ENCODE measurements at regions not wholly inside any gene's neighbourhood (a gene's known extent, or its start where the extent isn't known, plus 50 kb on each side); places are given as distances from the start of the nearest gene placed in this dataset.

DNA sequence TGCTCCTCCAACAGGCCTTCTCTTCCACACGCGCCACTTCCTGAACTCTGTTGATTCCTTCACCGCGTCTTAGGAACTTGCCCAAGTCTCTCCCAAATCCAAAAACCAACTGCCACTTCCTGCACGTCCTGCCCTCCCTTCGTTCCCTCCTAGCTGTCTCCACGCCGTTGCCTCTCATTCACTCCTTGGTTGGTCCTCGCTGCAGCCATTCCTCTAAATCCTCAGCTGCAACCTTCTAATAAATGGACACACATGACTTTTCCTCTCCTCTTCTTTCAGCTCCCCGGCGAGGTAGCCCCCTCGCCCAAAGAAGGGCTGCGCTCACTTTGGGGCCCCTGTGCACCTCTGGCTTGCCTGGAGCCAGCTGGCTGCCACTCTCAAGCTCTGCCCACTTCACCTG is 110.2 kb downstream of the XRCC2 start:
- Histone ChIP-seq H3K27me3 (ENCODE audit: insufficient read depth, low read length) (no peaks in the 10 kb centered on the region), H3K4me2 (ENCODE audit: low read length) (no peak overlapping the region), H3K9me3 (ENCODE audit: insufficient read depth, low read depth, low read length) (no peaks in the 10 kb centered on the region), H2AFZ (ENCODE audit: low read depth, low read length) (no peak overlapping the region), H4K20me1 (ENCODE audit: insufficient read depth, low read length) (no peaks in the 10 kb centered on the region), H3K36me3 (ENCODE audit: insufficient read depth, low read length) (no peaks in the 10 kb centered on the region), H3K4me3 (ENCODE audit: insufficient read depth, low read depth, low read length) (no peak overlapping the region), H3K4me1 (ENCODE audit: insufficient read depth, low read length) (no peaks in the 10 kb centered on the region), H3K27ac (ENCODE audit: low read depth, low read length) (no peak overlapping the region), H3K79me2 (ENCODE audit: insufficient read depth, low read length) (no peaks in the 10 kb centered on the region), H3K9ac (ENCODE audit: low read length) (no peak overlapping the region)
- Mint-ChIP-seq H3K36me3 (ENCODE audit: low read depth, unreplicated experiment) (no peaks in the 10 kb centered on the region), H3K4me1 (ENCODE audit: low read depth, unreplicated experiment) (no peaks in the 10 kb centered on the region), H3K27ac (ENCODE audit: unreplicated experiment) (no peak overlapping the region), H3K27me3 (ENCODE audit: low read depth, unreplicated experiment) (peaks cover 11% of the 10 kb centered on the region), H3K9me3 (ENCODE audit: unreplicated experiment) (no peaks in the 10 kb centered on the region), H3K4me3 (ENCODE audit: unreplicated experiment) (no peak overlapping the region)
- TF ChIP-seq, protein P1, sequence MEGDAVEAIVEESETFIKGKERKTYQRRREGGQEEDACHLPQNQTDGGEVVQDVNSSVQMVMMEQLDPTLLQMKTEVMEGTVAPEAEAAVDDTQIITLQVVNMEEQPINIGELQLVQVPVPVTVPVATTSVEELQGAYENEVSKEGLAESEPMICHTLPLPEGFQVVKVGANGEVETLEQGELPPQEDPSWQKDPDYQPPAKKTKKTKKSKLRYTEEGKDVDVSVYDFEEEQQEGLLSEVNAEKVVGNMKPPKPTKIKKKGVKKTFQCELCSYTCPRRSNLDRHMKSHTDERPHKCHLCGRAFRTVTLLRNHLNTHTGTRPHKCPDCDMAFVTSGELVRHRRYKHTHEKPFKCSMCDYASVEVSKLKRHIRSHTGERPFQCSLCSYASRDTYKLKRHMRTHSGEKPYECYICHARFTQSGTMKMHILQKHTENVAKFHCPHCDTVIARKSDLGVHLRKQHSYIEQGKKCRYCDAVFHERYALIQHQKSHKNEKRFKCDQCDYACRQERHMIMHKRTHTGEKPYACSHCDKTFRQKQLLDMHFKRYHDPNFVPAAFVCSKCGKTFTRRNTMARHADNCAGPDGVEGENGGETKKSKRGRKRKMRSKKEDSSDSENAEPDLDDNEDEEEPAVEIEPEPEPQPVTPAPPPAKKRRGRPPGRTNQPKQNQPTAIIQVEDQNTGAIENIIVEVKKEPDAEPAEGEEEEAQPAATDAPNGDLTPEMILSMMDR (IDR thresholded peaks at IDR 0.05; ENCODE audit: insufficient read depth, low read depth, low read length): no peak
- no peak for TF ChIP-seq EZH2 (IDR thresholded peaks at IDR 0.05; ENCODE audit: insufficient read depth, low read length)
- no peak for FAIRE-seq
- no peak for DNase-seq (ENCODE audit: low read depth)

DNA sequence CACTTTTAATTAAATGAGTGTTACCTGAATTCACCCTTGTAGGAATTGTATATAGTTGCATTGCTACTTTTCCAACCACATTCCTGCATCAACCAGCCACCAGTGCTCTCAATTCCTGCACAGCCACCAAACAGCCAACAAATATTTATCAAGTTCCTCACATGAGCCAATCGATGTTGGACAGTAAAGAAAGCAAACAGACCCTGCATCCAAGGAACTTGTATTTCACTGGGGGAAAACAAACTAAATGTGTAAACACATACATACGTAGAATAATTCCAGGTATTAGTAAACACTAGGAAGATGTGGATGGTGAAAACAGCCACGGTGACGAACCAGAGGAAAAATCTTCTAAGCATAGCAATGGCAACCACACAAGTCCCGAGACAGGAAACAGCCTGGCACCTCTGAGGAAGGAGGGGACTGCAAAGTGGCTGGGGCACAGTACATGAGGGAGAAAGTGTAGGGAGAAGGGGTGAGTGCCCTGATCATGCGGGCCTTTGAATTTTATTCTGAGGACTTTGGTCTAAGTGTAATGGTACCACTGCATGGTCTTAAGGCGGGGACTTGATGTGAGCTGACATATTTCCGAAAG is 111.2 kb downstream of the XRCC2 start:
- H4K20me1 ChIP-seq (ENCODE audit: insufficient read depth, low read length): no peaks in the 10 kb centered on the region
- TF ChIP-seq EZH2 (IDR thresholded peaks at IDR 0.05; ENCODE audit: insufficient read depth, low read length): no peak
- TF ChIP-seq, protein P1 (IDR thresholded peaks at IDR 0.05; ENCODE audit: insufficient read depth, low read depth, low read length): no peak
- no peak overlapping the region for H3K4me3 ChIP-seq (ENCODE audit: insufficient read depth, low read depth, low read length)
- DNase-seq (ENCODE audit: low read depth) (no peak), FAIRE-seq (no peak)
- no peak overlapping the region for H3K4me3 Mint-ChIP-seq (ENCODE audit: unreplicated experiment)
- no peak overlapping the region for H3K27ac ChIP-seq (ENCODE audit: low read depth, low read length)
- H3K27ac Mint-ChIP-seq (ENCODE audit: unreplicated experiment): no peak overlapping the region
- H2AFZ ChIP-seq (ENCODE audit: low read depth, low read length): no peak overlapping the region
- no peaks in the 10 kb centered on the region for H3K27me3 ChIP-seq (ENCODE audit: insufficient read depth, low read length)
- H3K79me2 ChIP-seq (ENCODE audit: insufficient read depth, low read length): no peaks in the 10 kb centered on the region
- no peaks in the 10 kb centered on the region for H3K4me1 ChIP-seq (ENCODE audit: insufficient read depth, low read length)
- no peaks in the 10 kb centered on the region for H3K4me1 Mint-ChIP-seq (ENCODE audit: low read depth, unreplicated experiment)
- no peak overlapping the region for H3K4me2 ChIP-seq (ENCODE audit: low read length)
- no peaks in the 10 kb centered on the region for H3K36me3 ChIP-seq (ENCODE audit: insufficient read depth, low read length)
- no peaks in the 10 kb centered on the region for H3K9me3 Mint-ChIP-seq (ENCODE audit: unreplicated experiment)
- H3K27me3 Mint-ChIP-seq (ENCODE audit: low read depth, unreplicated experiment): peaks cover 11% of the 10 kb centered on the region
- H3K9ac ChIP-seq (ENCODE audit: low read length): no peak overlapping the region
- H3K9me3 ChIP-seq (ENCODE audit: insufficient read depth, low read depth, low read length): no peaks in the 10 kb centered on the region
- H3K36me3 Mint-ChIP-seq (ENCODE audit: low read depth, unreplicated experiment): no peaks in the 10 kb centered on the region

DNA sequence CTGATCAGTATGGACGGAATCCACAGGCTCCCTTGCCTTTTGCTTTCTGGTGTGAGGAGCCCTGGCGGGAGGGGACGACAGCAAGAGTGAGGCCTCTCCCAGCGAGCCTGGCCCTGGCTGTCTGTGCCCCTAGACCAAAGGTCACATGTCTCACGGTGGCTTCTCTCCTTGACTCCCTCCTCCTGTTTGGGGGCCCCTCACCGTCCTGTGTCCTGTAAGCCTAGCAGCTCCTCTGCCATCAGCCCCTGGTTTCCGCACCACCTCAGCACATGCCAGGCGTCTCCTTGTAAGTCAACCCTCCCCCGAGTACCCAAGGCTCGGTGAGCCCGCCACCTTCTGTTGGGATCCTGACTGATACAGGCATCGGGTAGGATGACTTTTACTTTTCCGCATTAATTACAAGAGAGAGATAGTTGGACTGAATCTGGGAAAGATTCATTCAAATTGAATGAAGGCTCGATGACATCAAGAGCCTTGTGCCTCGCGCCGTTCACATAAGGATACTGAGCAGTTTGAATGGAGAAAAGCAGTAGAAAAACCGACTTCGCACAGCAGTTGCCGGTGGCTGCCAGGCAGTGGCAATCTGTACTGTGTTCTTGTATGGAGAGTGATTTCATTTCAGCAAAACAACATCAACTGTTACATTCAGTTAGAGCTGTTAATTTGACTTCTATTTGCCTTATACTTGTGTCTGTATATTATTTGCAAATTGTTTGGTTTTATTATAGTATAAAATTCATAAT is 119.8 kb downstream of the XRCC2 start:
- no peak overlapping the region for H3K27ac Mint-ChIP-seq (ENCODE audit: unreplicated experiment)
- no peaks in the 10 kb centered on the region for H3K27me3 Mint-ChIP-seq (ENCODE audit: low read depth, unreplicated experiment)
- no peaks in the 10 kb centered on the region for H3K4me1 Mint-ChIP-seq (ENCODE audit: low read depth, unreplicated experiment)
- TF ChIP-seq, protein P1 (IDR thresholded peaks at IDR 0.05; ENCODE audit: insufficient read depth, low read depth, low read length): no peak
- no peak for TF ChIP-seq EZH2 (IDR thresholded peaks at IDR 0.05; ENCODE audit: insufficient read depth, low read length)
- Histone ChIP-seq H3K9ac (ENCODE audit: low read length) (no peak overlapping the region), H3K79me2 (ENCODE audit: insufficient read depth, low read length) (no peaks in the 10 kb centered on the region), H3K9me3 (ENCODE audit: insufficient read depth, low read depth, low read length) (no peaks in the 10 kb centered on the region), H3K4me1 (ENCODE audit: insufficient read depth, low read length) (no peaks in the 10 kb centered on the region), H4K20me1 (ENCODE audit: insufficient read depth, low read length) (no peaks in the 10 kb centered on the region), H2AFZ (ENCODE audit: low read depth, low read length) (no peak overlapping the region), H3K36me3 (ENCODE audit: insufficient read depth, low read length) (no peaks in the 10 kb centered on the region), H3K4me2 (ENCODE audit: low read length) (no peak overlapping the region), H3K27me3 (ENCODE audit: insufficient read depth, low read length) (no peaks in the 10 kb centered on the region), H3K4me3 (ENCODE audit: insufficient read depth, low read depth, low read length) (no peak overlapping the region), H3K27ac (ENCODE audit: low read depth, low read length) (no peak overlapping the region)
- H3K36me3 Mint-ChIP-seq (ENCODE audit: low read depth, unreplicated experiment): no peaks in the 10 kb centered on the region
- no peak overlapping the region for H3K4me3 Mint-ChIP-seq (ENCODE audit: unreplicated experiment)
- FAIRE-seq: no peak
- no peak for DNase-seq (ENCODE audit: low read depth)
- H3K9me3 Mint-ChIP-seq (ENCODE audit: unreplicated experiment): no peaks in the 10 kb centered on the region
